ENCODE measurements at regions not wholly inside any gene's neighbourhood (a gene's known extent, or its start where the extent isn't known, plus 50 kb on each side); places are given as distances from the start of the nearest gene placed in this dataset.

GRCh38 chr14:84785996-84786395 is 743.9 kb upstream of the FLRT2 start:
- DNase-seq: no peak

- no peak for DNase-seq
These were observed 740.9 kb upstream of the FLRT2 start for GRCh38 chr14:84789012-84789411.

GRCh38 chr14:84792722-84793410 is 737.1 kb upstream of the FLRT2 start:
- DNase-seq: no peak

- no peak for DNase-seq
These were observed 732.6 kb upstream of the FLRT2 start for GRCh38 chr14:84797326-84797725.

GRCh38 chr14:84804468-84804867 is 725.5 kb upstream of the FLRT2 start:
- DNase-seq: no peak

GRCh38 chr14:84804895-84805294 is 725.0 kb upstream of the FLRT2 start:
- no peak for DNase-seq

GRCh38 chr14:84806181-84806580 is 723.8 kb upstream of the FLRT2 start:
- no peak for DNase-seq

- no peak for DNase-seq
These were observed 723.3 kb upstream of the FLRT2 start for GRCh38 chr14:84806622-84807021.

GRCh38 chr14:84807673-84808072 is 722.3 kb upstream of the FLRT2 start:
- DNase-seq: no peak

- no peak for DNase-seq
These were observed 720.8 kb upstream of the FLRT2 start for GRCh38 chr14:84809158-84809557.

- DNase-seq: no peak
These were observed 715.6 kb upstream of the FLRT2 start for GRCh38 chr14:84814391-84814790.

- no peak for DNase-seq
These were observed 710.4 kb upstream of the FLRT2 start for GRCh38 chr14:84819528-84819927.

- no peak for DNase-seq
These were observed 704.3 kb upstream of the FLRT2 start for GRCh38 chr14:84825481-84826251.

GRCh38 chr14:84826294-84826693 is 703.6 kb upstream of the FLRT2 start:
- DNase-seq: no peak

- DNase-seq: no peak
These were observed 679.3 kb upstream of the FLRT2 start for GRCh38 chr14:84850595-84850994.

GRCh38 chr14:84856751-84857534 is 673.0 kb upstream of the FLRT2 start:
- no peak for DNase-seq

- no peak for DNase-seq
These were observed 672.4 kb upstream of the FLRT2 start for GRCh38 chr14:84857571-84857970.

GRCh38 chr14:84859116-84859515 is 670.8 kb upstream of the FLRT2 start:
- no peak for DNase-seq

GRCh38 chr14:84864548-84865271 is 665.2 kb upstream of the FLRT2 start:
- no peak for DNase-seq

- no peak for DNase-seq
These were observed 658.2 kb upstream of the FLRT2 start for GRCh38 chr14:84871734-84872133.

GRCh38 chr14:84874436-84874835 is 655.5 kb upstream of the FLRT2 start:
- no peak for DNase-seq

GRCh38 chr14:84877061-84877460 is 652.9 kb upstream of the FLRT2 start:
- DNase-seq: no peak

- DNase-seq: no peak
These were observed 647.1 kb upstream of the FLRT2 start for GRCh38 chr14:84882830-84883229.

All from NCI-H526 (cell line).